HCT116 (cell line): ENCODE measurements at regions not wholly inside any gene's neighbourhood (a gene's known extent, or its start where the extent isn't known, plus 50 kb on each side); places are given as distances from the start of the nearest gene placed in this dataset.

Experiments
- ATAC-seq: fragments of 200-7000 bp; cut with Tn5 transposase; 2 replicates; pipeline ENCODE4 v1.9.1; 2020; ENCODE audit warnings: mild to moderate bottlenecking, moderate library complexity
- BruUV-seq: library from RNA; stranded (reverse); fragments of 400-500 nt; replicated peaks from 2 replicates; lab custom pipeline; 2021; lab: Mats Ljungman, UMichigan
- CTCF ChIA-PET: fragments of 300-600 bp; sonication (Branson Sonifier 250); formaldehyde crosslinking; loops from one replicate; lab custom pipeline; 2021; ENCODE audit warnings: antibody characterized with exemption; lab: Charles Lee
- POLR2A ChIA-PET: fragments of 300-600, 350-600 bp; sonication (Branson Sonifier 250); formaldehyde crosslinking; loops from one replicate; lab custom pipeline; 2021; ENCODE audit warnings: antibody characterized with exemption; lab: Charles Lee
- RAD21 ChIA-PET, 2 experiments: fragments of 300-600 bp; sonication (Branson Sonifier 250); formaldehyde crosslinking; loops; one replicate each; lab custom pipeline; 2023; ENCODE audit warnings: low total read pairs in 2 of 2; ENCODE audit not compliant: uncharacterized antibody in 2 of 2, unreplicated experiment in 2 of 2, low non-redundant PET in 1 of 2; lab: Charles Lee
- DNase-seq: peaks from one replicate; pipeline ENCODE4 v3.0.0-alpha.2; 2010; ENCODE audit warnings: low read depth, low spot score
- H2AFZ ChIP-seq: fragments of 200-600 bp; shearing (Covaris generic), sonication (generic); 2 replicates; pipeline ENCODE4 v1.6.1; 2017; ENCODE audit warnings: low read depth, mixed run types, mixed read lengths, antibody characterized with exemption, low read length; ENCODE audit not compliant: poor library complexity, severe bottlenecking
- H3K27ac ChIP-seq: 2 replicates; pipeline ENCODE4 v1.5.1; 2012; ENCODE audit warnings: low read depth, low read length
- H3K27me3 ChIP-seq: fragments of 200-600 bp; sonication (generic); 2 replicates; pipeline ENCODE4 v1.6.1; 2016; ENCODE audit warnings: mixed run types, low read length, mixed read lengths; ENCODE audit not compliant: insufficient read depth
- H3K36me3 ChIP-seq, 2 experiments: fragments of 200-500 bp in 1 of 2; fragments of 200-600 bp in 1 of 2; sonication (Bioruptor generic) in 1 of 2; sonication (generic) in 1 of 2; 2 replicates each; pipeline versions ENCODE4 v1.5.1 to v1.6.1; 2014 to 2016; ENCODE audit warnings: low read length in 2 of 2, inconsistent platforms in 1 of 2, mixed read lengths in 1 of 2, mixed run types in 1 of 2; ENCODE audit not compliant: insufficient read depth in 2 of 2, control insufficient read depth in 1 of 2
- H3K4me1 ChIP-seq, 2 experiments: fragments of 200-600 bp in 1 of 2; sonication (generic) in 1 of 2; 2 replicates each; pipeline versions ENCODE4 v1.5.1 to v1.6.1; 2012 to 2017; ENCODE audit warnings: low read length in 2 of 2, inconsistent platforms in 1 of 2, mild to moderate bottlenecking in 1 of 2, mixed read lengths in 1 of 2, mixed run types in 1 of 2, moderate library complexity in 1 of 2; ENCODE audit not compliant: insufficient read depth in 2 of 2, control insufficient read depth in 1 of 2
- H3K4me2 ChIP-seq: fragments of 200-600 bp; sonication (generic); 2 replicates; pipeline ENCODE4 v1.6.1; 2017; ENCODE audit warnings: mixed run types, low read length, mixed read lengths
- H3K4me3 ChIP-seq, 2 experiments: fragments of 200-600 bp in 1 of 2; sonication (generic) in 1 of 2; replicated peaks in 1 of 2; 2 replicates each; pipeline ENCODE4 v1.5.1; 2011 to 2016; ENCODE audit warnings: low read length in 2 of 2, control low read depth in 1 of 2, low read depth in 1 of 2, mild to moderate bottlenecking in 1 of 2, mixed read lengths in 1 of 2, mixed run types in 1 of 2
- H3K79me2 ChIP-seq: fragments of 200-600 bp; sonication (generic); 2 replicates; pipeline ENCODE4 v1.6.1; 2017; ENCODE audit warnings: mild to moderate bottlenecking, mixed run types, low read length, moderate library complexity, mixed read lengths; ENCODE audit not compliant: insufficient read depth
- H3K9ac ChIP-seq: fragments of 200-600 bp; sonication (generic); 2 replicates; pipeline ENCODE4 v1.6.1; 2016; ENCODE audit warnings: low read length, mixed read lengths
- H3K9me2 ChIP-seq: fragments of 200-600 bp; sonication (generic), shearing (Covaris generic); 2 replicates; pipeline ENCODE4 v1.6.1; 2017; ENCODE audit warnings: mixed run types, mild to moderate bottlenecking, moderate library complexity; ENCODE audit not compliant: insufficient read depth
- H3K9me3 ChIP-seq, 2 experiments: fragments of 200-500 bp in 1 of 2; fragments of 200-600 bp in 1 of 2; sonication (Bioruptor generic) in 1 of 2; sonication (generic) in 1 of 2; 2 replicates each; pipeline ENCODE4 v1.6.1; 2014 to 2017; ENCODE audit warnings: low read length in 2 of 2, mixed read lengths in 2 of 2, inconsistent platforms in 1 of 2, low read depth in 1 of 2, mild to moderate bottlenecking in 1 of 2, mixed run types in 1 of 2, moderate library complexity in 1 of 2; ENCODE audit not compliant: control insufficient read depth in 1 of 2, insufficient read depth in 1 of 2
- H4K20me1 ChIP-seq: fragments of 200-600 bp; sonication (generic), shearing (Covaris generic); 2 replicates; pipeline ENCODE4 v1.6.1; 2017; ENCODE audit warnings: mixed run types, mild to moderate bottlenecking, moderate library complexity; ENCODE audit not compliant: insufficient read depth
- ATF3 ChIP-seq: IDR thresholded peaks from 2 replicates; pipeline ENCODE4 v1.6.1; 2012
- CBX3 ChIP-seq: IDR thresholded peaks from 2 replicates; pipeline ENCODE4 v1.6.1; 2012; ENCODE audit warnings: low read depth
- CEBPB ChIP-seq: IDR thresholded peaks from 2 replicates; pipeline ENCODE4 v1.6.1; 2012; ENCODE audit warnings: low read depth
- EGR1 ChIP-seq: IDR thresholded peaks from 2 replicates; pipeline ENCODE4 v1.6.1; 2012; ENCODE audit warnings: low read depth
- ELF1 ChIP-seq: IDR thresholded peaks from 2 replicates; pipeline ENCODE4 v1.6.1; 2012; ENCODE audit warnings: low read depth, borderline replicate concordance
- EZH2 ChIP-seq: fragments of 200-600 bp; sonication (generic); IDR thresholded peaks from 2 replicates; pipeline ENCODE4 v1.6.1; 2017; ENCODE audit warnings: antibody characterized with exemption, mixed run types
- EZH2phosphoT487 ChIP-seq: fragments of 200-600 bp; IDR thresholded peaks from 2 replicates; pipeline ENCODE4 v1.6.1; 2018; ENCODE audit warnings: antibody characterized with exemption, borderline replicate concordance
- FOSL1 ChIP-seq: IDR thresholded peaks from 2 replicates; pipeline ENCODE4 v1.6.1; 2012; ENCODE audit warnings: low read depth
- JUND ChIP-seq: IDR thresholded peaks from 2 replicates; pipeline ENCODE4 v1.6.1; 2012
- POLR2A ChIP-seq: IDR thresholded peaks from 2 replicates; pipeline ENCODE4 v1.7.0; 2011; ENCODE audit warnings: borderline replicate concordance; ENCODE audit not compliant: insufficient read depth, insufficient read length; ENCODE audit errors: extremely low read depth
- RAD21 ChIP-seq: IDR thresholded peaks from 2 replicates; pipeline ENCODE4 v1.6.1; 2012; ENCODE audit warnings: low read depth, mild to moderate bottlenecking
- REST ChIP-seq: IDR thresholded peaks from 2 replicates; pipeline ENCODE4 v1.6.1; 2012; ENCODE audit warnings: low read depth
- SIN3A ChIP-seq: IDR thresholded peaks from 2 replicates; pipeline ENCODE4 v1.6.1; 2012; ENCODE audit warnings: low read depth
- SP1 ChIP-seq: IDR thresholded peaks from 2 replicates; pipeline ENCODE4 v1.6.1; 2012; ENCODE audit warnings: low read depth
- SRF ChIP-seq: IDR thresholded peaks from 2 replicates; pipeline ENCODE4 v1.6.1; 2012; ENCODE audit warnings: low read depth
- TCF7L2 ChIP-seq: IDR thresholded peaks from 2 replicates; pipeline ENCODE4 v1.7.0; 2011; ENCODE audit warnings: borderline replicate concordance, inconsistent platforms; ENCODE audit not compliant: insufficient read depth, insufficient read length; ENCODE audit errors: extremely low read depth
- YY1 ChIP-seq: IDR thresholded peaks from 2 replicates; pipeline ENCODE4 v1.6.1; 2011; ENCODE audit warnings: low read length, low read depth, moderate library complexity, mild to moderate bottlenecking; ENCODE audit not compliant: insufficient replicate concordance; ENCODE audit errors: extremely low read depth
- intact Hi-C: fragments of 100-400 bp; cut with micrococcal nuclease; formaldehyde crosslinking; loops from 2 replicates; pipeline ENCODE4 v1.10.0; 2022
- TF ChIP-seq, protein P1 (sequence below): IDR thresholded peaks from 2 replicates; pipeline ENCODE4 v1.6.1; 2012
- TF ChIP-seq, protein P2 (sequence below): IDR thresholded peaks from 2 replicates; pipeline ENCODE4 v1.6.1; 2011; ENCODE audit warnings: mild to moderate bottlenecking, low read length, moderate library complexity; ENCODE audit not compliant: insufficient replicate concordance; ENCODE audit errors: extremely low read depth

GRCh38 chr12:125197326-125197725, 132.1 kb downstream of the AACS start:
- intact Hi-C loops, result no loop called here
- H3K4me2 ChIP-seq, result no peak overlapping the region
- H2AFZ ChIP-seq, result no peak overlapping the region
- no peaks in the 10 kb centered on the region for H3K79me2 ChIP-seq
- DNase-seq, result no peak
- peaks cover 0 to 8% of the 10 kb centered on the region in 2 experiments; a peak in 3 of 4 replicates for H3K4me1 ChIP-seq
- H4K20me1 ChIP-seq, result no peaks in the 10 kb centered on the region
- TF ChIP-seq EZH2phosphoT487 (no peak), JUND (no peak), TCF7L2 (no peak), SP1 (no peak), CEBPB (no peak), REST (no peak), EZH2 (no peak), RAD21 (no peak), EGR1 (no peak), CBX3 (no peak), FOSL1 (no peak), ELF1 (no peak), SRF (no peak), POLR2A (no peak), ATF3 (no peak), SIN3A (no peak), YY1 (no peak)
- TF ChIP-seq, protein P1, sequence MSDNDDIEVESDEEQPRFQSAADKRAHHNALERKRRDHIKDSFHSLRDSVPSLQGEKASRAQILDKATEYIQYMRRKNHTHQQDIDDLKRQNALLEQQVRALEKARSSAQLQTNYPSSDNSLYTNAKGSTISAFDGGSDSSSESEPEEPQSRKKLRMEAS, result no peak
- TF ChIP-seq, protein P2, sequence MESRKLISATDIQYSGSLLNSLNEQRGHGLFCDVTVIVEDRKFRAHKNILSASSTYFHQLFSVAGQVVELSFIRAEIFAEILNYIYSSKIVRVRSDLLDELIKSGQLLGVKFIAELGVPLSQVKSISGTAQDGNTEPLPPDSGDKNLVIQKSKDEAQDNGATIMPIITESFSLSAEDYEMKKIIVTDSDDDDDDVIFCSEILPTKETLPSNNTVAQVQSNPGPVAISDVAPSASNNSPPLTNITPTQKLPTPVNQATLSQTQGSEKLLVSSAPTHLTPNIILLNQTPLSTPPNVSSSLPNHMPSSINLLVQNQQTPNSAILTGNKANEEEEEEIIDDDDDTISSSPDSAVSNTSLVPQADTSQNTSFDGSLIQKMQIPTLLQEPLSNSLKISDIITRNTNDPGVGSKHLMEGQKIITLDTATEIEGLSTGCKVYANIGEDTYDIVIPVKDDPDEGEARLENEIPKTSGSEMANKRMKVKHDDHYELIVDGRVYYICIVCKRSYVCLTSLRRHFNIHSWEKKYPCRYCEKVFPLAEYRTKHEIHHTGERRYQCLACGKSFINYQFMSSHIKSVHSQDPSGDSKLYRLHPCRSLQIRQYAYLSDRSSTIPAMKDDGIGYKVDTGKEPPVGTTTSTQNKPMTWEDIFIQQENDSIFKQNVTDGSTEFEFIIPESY, result no peak
- TF ChIP-seq, all 23 proteins: peak for 0
- POLR2A ChIA-PET, result no interaction called here
- BruUV-seq, result no TSS peak
- H3K9me2 ChIP-seq, result no peaks in the 10 kb centered on the region
- CTCF ChIA-PET, result no interaction called here
- RAD21 ChIA-PET, result no interaction called here
- peaks cover 54% of the 10 kb centered on the region for H3K27me3 ChIP-seq
- H3K27ac ChIP-seq, result no peak overlapping the region
- H3K4me3 ChIP-seq, result no peak overlapping the region
- no peaks in the 10 kb centered on the region for H3K36me3 ChIP-seq
- no peak overlapping the region for H3K9ac ChIP-seq
- H3K9me3 ChIP-seq, result no peaks in the 10 kb centered on the region
- no peak for ATAC-seq
